ENCODE measurements at regions not wholly inside any gene's neighbourhood (a gene's known extent, or its start where the extent isn't known, plus 50 kb on each side); places are given as distances from the start of the nearest gene placed in this dataset.
"Not testable (repeated sequence)": the region's sequence is repeated elsewhere in the genome, so short reads cannot be mapped to it uniquely, and the experiment has no call there.

DNA sequence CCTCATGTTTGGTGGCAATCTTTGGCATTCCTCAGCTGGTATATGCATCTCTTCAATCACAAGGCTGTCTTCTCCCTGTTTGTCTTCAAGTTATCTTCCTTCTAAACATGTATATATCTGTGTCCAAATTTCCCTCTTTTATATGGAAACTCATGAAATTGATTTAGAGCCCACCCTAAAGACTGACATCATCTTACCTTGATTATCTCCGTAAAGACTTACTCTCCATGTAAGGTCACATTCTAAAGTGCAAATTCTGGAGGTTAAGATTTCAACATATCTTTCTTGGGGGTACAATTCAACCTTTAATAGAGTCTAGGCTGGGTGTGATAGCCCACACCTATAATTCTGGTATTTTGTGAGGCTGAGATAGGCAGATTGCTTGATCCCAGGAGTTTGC, 215.8 kb upstream of the LRRC4C start:
- Mint-ChIP-seq H3K9me3 (peaks cover 0 to 27% (median 7%) of the 10 kb centered on the region in 11 donors), H3K27me3 (no peaks in the 10 kb centered on the region), H3K36me3 (no peaks in the 10 kb centered on the region), H3K4me3 (no peak overlapping the region), H3K4me1 (no peaks in the 10 kb centered on the region), H3K27ac (no peak overlapping the region)
- no peaks in the 10 kb centered on the region for H3K27me3 ChIP-seq (ENCODE audit: control insufficient read depth in 2 of 2, insufficient read depth in 2 of 2, low read length in 2 of 2)
- POLR2A ChIA-PET = no interaction called here
- no peak overlapping the region for H3K4me3 ChIP-seq (ENCODE audit: low read length)
- H3K27ac ChIP-seq (ENCODE audit: low read depth, low read length) = no peak overlapping the region
- H3K9me3 ChIP-seq (ENCODE audit: control insufficient read depth in 2 of 3, low read length in 3 of 3) = no peaks in the 10 kb centered on the region
- H3K36me3 ChIP-seq (ENCODE audit: control insufficient read depth in 2 of 3, insufficient read depth in 3 of 3, low read length in 3 of 3) = no peaks in the 10 kb centered on the region
- ATAC-seq = no peak
- CTCF ChIA-PET = no interaction called here
- no peaks in the 10 kb centered on the region for H3K4me1 ChIP-seq (ENCODE audit: control insufficient read depth in 2 of 2, insufficient read depth in 2 of 2, low read length in 2 of 2)
- no peak for DNase-seq
- intact Hi-C loops (cut with micrococcal nuclease) = no loop called here

DNA sequence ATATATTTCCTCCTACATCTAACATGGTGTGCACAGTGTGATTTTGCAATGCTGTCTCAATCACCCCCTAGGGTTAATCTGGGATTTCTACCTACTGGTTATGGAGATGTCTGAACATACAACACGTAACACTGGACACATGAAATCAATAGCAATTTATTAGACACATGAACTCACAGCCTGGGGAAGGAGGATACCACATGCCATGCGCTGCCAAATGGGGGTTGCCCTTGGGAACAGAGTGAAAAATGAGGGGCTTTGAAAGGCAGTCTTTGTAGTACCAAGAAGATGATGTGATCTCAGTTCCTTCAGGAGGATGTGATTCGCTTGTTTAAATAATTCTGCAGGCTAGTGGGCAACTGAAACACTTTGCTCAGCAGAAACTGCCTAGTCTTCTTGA, 253.6 kb upstream of the LRRC4C start:
- peaks cover 0 to 3% (median 0%) of the 10 kb centered on the region in 5 donors for H3K36me3 Mint-ChIP-seq
- no peak for ATAC-seq
- Histone ChIP-seq H3K4me3 (ENCODE audit: low read length) (no peak overlapping the region), H3K27me3 (ENCODE audit: control insufficient read depth in 2 of 2, insufficient read depth in 2 of 2, low read length in 2 of 2) (no peaks in the 10 kb centered on the region), H3K27ac (ENCODE audit: low read depth, low read length) (no peak overlapping the region), H3K36me3 (ENCODE audit: control insufficient read depth in 2 of 3, insufficient read depth in 3 of 3, low read length in 3 of 3) (no peaks in the 10 kb centered on the region), H3K9me3 (ENCODE audit: control insufficient read depth in 2 of 3, low read length in 3 of 3) (peaks cover 0 to 3% (median 0%) of the 10 kb centered on the region in 3 experiments), H3K4me1 (ENCODE audit: control insufficient read depth in 2 of 2, insufficient read depth in 2 of 2, low read length in 2 of 2) (no peaks in the 10 kb centered on the region)
- ChIA-PET POLR2A (no interaction called here), CTCF (no interaction called here)
- no peak overlapping the region for H3K27ac Mint-ChIP-seq
- no peaks in the 10 kb centered on the region for H3K4me1 Mint-ChIP-seq
- H3K4me3 Mint-ChIP-seq = no peak overlapping the region
- no peaks in the 10 kb centered on the region for H3K27me3 Mint-ChIP-seq
- DNase-seq = no peak
- intact Hi-C loops (cut with micrococcal nuclease) = no loop called here
- H3K9me3 Mint-ChIP-seq = peaks cover 6 to 22% (median 14%) of the 10 kb centered on the region in 11 donors

DNA sequence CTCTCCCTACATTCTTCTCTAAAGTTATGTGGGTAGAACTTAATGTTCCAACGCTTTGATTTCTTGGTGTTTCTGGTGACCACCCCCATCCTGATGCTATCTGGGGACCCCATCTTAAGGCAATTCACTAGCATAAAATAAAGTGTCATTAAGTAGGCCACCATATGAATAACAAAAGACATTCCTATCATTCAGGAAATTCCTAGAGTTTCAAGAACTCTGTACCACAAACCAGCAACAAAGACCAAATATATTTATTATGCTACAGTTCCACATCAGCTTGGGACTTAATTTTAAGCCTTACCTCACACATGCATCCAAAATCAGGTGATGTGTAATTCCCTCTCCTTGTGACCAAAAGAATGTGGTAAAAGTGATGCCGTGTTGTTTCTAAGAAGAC, 254.6 kb upstream of the LRRC4C start:
- Mint-ChIP-seq H3K4me1 (no peaks in the 10 kb centered on the region), H3K27ac (no peak overlapping the region), H3K27me3 (no peaks in the 10 kb centered on the region), H3K4me3 (no peak overlapping the region), H3K36me3 (peaks cover 0 to 3% (median 0%) of the 10 kb centered on the region in 5 donors), H3K9me3 (peaks cover 6 to 21% (median 15%) of the 10 kb centered on the region in 11 donors)
- DNase-seq = no peak
- no peak for ATAC-seq
- no peak overlapping the region for H3K4me3 ChIP-seq (ENCODE audit: low read length)
- H3K36me3 ChIP-seq (ENCODE audit: control insufficient read depth in 2 of 3, insufficient read depth in 3 of 3, low read length in 3 of 3) = no peaks in the 10 kb centered on the region
- H3K9me3 ChIP-seq (ENCODE audit: control insufficient read depth in 2 of 3, low read length in 3 of 3) = peaks cover 0 to 4% (median 0%) of the 10 kb centered on the region in 3 experiments
- intact Hi-C loops (cut with micrococcal nuclease) = no loop called here
- H3K4me1 ChIP-seq (ENCODE audit: control insufficient read depth in 2 of 2, insufficient read depth in 2 of 2, low read length in 2 of 2) = no peaks in the 10 kb centered on the region
- POLR2A ChIA-PET = no interaction called here
- H3K27ac ChIP-seq (ENCODE audit: low read depth, low read length) = no peak overlapping the region
- CTCF ChIA-PET = no interaction called here
- H3K27me3 ChIP-seq (ENCODE audit: control insufficient read depth in 2 of 2, insufficient read depth in 2 of 2, low read length in 2 of 2) = no peaks in the 10 kb centered on the region

DNA sequence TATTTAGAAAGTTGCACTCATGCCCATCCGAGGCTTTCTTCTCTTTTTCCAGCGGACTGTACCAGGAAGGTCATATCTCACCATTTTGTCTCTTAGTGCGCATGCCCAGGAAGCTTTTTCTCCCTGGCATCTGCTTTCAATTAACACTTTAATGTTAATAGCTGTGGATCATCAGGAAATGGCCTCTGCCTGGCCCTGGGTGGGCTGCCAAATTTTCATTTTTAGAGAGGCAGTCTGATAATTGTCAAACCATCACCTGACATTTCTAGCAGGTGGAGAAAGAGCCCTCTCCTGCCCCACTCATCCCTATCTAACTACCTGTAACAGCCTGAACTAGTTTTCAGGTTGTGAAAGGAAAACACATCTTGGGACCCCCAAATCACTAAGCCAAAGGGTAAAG, 257.4 kb upstream of the LRRC4C start:
- no peak overlapping the region for H3K4me3 Mint-ChIP-seq

DNA sequence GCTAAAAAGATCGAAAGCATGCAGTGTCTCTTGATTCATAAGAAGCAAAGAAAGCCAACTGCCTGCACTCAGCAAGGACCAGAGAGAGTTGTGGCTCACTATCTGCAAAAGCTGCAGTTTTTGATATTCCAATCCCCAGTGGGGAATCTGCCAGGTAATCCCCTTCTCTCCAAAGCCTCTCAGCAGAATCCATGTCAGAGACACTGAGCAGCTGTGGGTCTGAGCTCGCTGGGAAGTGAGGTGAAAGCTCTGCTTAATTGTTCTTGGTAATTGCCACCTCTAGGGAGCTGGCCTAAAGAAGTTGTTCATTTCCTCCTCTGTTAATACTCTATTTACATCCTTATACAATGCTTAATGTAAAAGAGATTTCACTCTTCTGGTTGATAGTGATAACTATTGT, 261.3 kb upstream of the LRRC4C start:
- POLR2A ChIA-PET = no interaction called here
- Histone ChIP-seq H3K4me3 (ENCODE audit: low read length) (no peak overlapping the region), H3K27me3 (ENCODE audit: control insufficient read depth in 2 of 2, insufficient read depth in 2 of 2, low read length in 2 of 2) (no peaks in the 10 kb centered on the region), H3K27ac (ENCODE audit: low read depth, low read length) (no peak overlapping the region), H3K4me1 (ENCODE audit: control insufficient read depth in 2 of 2, insufficient read depth in 2 of 2, low read length in 2 of 2) (no peaks in the 10 kb centered on the region), H3K9me3 (ENCODE audit: control insufficient read depth in 2 of 3, low read length in 3 of 3) (peaks cover 0 to 7% (median 0%) of the 10 kb centered on the region in 3 experiments), H3K36me3 (ENCODE audit: control insufficient read depth in 2 of 3, insufficient read depth in 3 of 3, low read length in 3 of 3) (no peaks in the 10 kb centered on the region)
- DNase-seq = no peak
- intact Hi-C loops (cut with micrococcal nuclease) = no loop called here
- CTCF ChIA-PET = no interaction called here
- Mint-ChIP-seq H3K27ac (no peak overlapping the region), H3K9me3 (peaks cover 0 to 41% (median 20%) of the 10 kb centered on the region in 11 donors), H3K36me3 (no peaks in the 10 kb centered on the region), H3K4me3 (no peak overlapping the region), H3K27me3 (no peaks in the 10 kb centered on the region), H3K4me1 (no peaks in the 10 kb centered on the region)
- no peak for ATAC-seq

More for the DNA sequence above, 257.4 kb upstream of the LRRC4C start:
- H3K27me3 Mint-ChIP-seq = no peaks in the 10 kb centered on the region
- no peak overlapping the region for H3K27ac Mint-ChIP-seq
- no peak for ATAC-seq
- no peak for DNase-seq
- intact Hi-C loops (cut with micrococcal nuclease) = no loop called here
- H3K36me3 ChIP-seq (ENCODE audit: control insufficient read depth in 2 of 3, insufficient read depth in 3 of 3, low read length in 3 of 3) = no peaks in the 10 kb centered on the region
- peaks cover 0 to 7% (median 0%) of the 10 kb centered on the region in 3 experiments for H3K9me3 ChIP-seq (ENCODE audit: control insufficient read depth in 2 of 3, low read length in 3 of 3)
- H3K4me3 ChIP-seq (ENCODE audit: low read length) = no peak overlapping the region
- peaks cover 0 to 3% (median 0%) of the 10 kb centered on the region in 5 donors for H3K36me3 Mint-ChIP-seq
- no peaks in the 10 kb centered on the region for H3K27me3 ChIP-seq (ENCODE audit: control insufficient read depth in 2 of 2, insufficient read depth in 2 of 2, low read length in 2 of 2)
- no peak overlapping the region for H3K27ac ChIP-seq (ENCODE audit: low read depth, low read length)
- H3K4me1 ChIP-seq (ENCODE audit: control insufficient read depth in 2 of 2, insufficient read depth in 2 of 2, low read length in 2 of 2) = no peaks in the 10 kb centered on the region
- H3K9me3 Mint-ChIP-seq = peaks cover 6 to 23% (median 17%) of the 10 kb centered on the region in 11 donors
- no peaks in the 10 kb centered on the region for H3K4me1 Mint-ChIP-seq
- CTCF ChIA-PET = no interaction called here
- POLR2A ChIA-PET = no interaction called here

DNA sequence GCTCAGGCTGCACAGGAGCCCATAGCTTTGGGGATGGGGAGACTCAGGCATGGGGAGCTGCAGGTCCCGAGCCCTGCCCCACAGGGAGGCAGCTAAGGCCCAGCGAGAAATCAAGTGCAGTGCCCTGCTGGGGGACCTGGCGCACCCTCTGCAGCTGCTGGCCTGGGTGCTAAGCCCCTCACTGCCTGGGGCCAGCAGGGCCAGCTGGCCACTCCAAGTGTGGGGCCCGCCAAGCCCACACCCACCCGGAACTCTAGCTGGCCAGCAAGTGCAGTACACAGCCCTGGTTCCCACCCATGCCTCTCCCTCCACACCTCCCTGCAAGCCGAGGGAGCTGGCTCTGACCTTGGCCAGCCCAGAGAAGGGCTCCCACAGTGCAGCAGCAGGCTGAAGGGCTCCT, 268.7 kb upstream of the LRRC4C start:
- H3K9me3 ChIP-seq (ENCODE audit: control insufficient read depth in 2 of 3, low read length in 3 of 3); CTCF ChIA-PET; ATAC-seq; H3K36me3 ChIP-seq (ENCODE audit: control insufficient read depth in 2 of 3, insufficient read depth in 3 of 3, low read length in 3 of 3); intact Hi-C loops (cut with micrococcal nuclease); H3K4me1 Mint-ChIP-seq; H3K27me3 Mint-ChIP-seq; H3K27ac Mint-ChIP-seq; POLR2A ChIA-PET; H3K4me3 ChIP-seq (ENCODE audit: low read length); H3K36me3 Mint-ChIP-seq; H3K4me3 Mint-ChIP-seq; H3K4me1 ChIP-seq (ENCODE audit: control insufficient read depth in 2 of 2, insufficient read depth in 2 of 2, low read length in 2 of 2); H3K27ac ChIP-seq (ENCODE audit: low read depth, low read length); H3K27me3 ChIP-seq (ENCODE audit: control insufficient read depth in 2 of 2, insufficient read depth in 2 of 2, low read length in 2 of 2); DNase-seq: not testable (repeated sequence)
- peaks cover 0 to 39% (median 23%) of the 10 kb centered on the region in 11 donors for H3K9me3 Mint-ChIP-seq

DNA sequence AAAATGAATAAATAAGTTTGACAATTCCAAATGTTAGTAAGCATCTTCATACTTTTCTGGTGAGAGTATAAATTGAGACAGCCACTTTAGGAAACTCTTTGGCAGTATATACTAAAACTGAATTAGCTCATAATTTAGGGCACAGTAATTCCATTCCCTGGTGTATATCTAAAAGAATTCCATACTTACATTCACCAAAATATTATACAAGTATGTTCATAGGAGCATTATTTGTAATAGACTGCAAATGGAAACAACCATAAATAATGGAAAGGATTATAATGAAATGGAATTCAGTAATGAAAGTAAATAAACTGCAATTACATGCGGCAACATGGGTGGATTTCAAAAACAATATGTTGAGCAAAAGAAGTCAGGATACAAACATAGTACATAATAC, 315.8 kb upstream of the LRRC4C start:
- H3K36me3 Mint-ChIP-seq = no peaks in the 10 kb centered on the region
- CTCF ChIA-PET = no interaction called here
- H3K27me3 Mint-ChIP-seq = no peaks in the 10 kb centered on the region
- no peaks in the 10 kb centered on the region for H3K4me1 Mint-ChIP-seq
- no peaks in the 10 kb centered on the region for H3K27me3 ChIP-seq (ENCODE audit: control insufficient read depth in 2 of 2, insufficient read depth in 2 of 2, low read length in 2 of 2)
- H3K9me3 ChIP-seq (ENCODE audit: control insufficient read depth in 2 of 3, low read length in 3 of 3) = peaks cover 0 to 4% (median 0%) of the 10 kb centered on the region in 3 experiments
- no peak overlapping the region for H3K4me3 Mint-ChIP-seq
- DNase-seq (no peak), ATAC-seq (no peak)
- POLR2A ChIA-PET = no interaction called here
- H3K27ac ChIP-seq (ENCODE audit: low read depth, low read length) = no peak overlapping the region
- no peak overlapping the region for H3K4me3 ChIP-seq (ENCODE audit: low read length)
- no peaks in the 10 kb centered on the region for H3K36me3 ChIP-seq (ENCODE audit: control insufficient read depth in 2 of 3, insufficient read depth in 3 of 3, low read length in 3 of 3)
- no peak overlapping the region for H3K27ac Mint-ChIP-seq
- peaks cover 0 to 43% (median 19%) of the 10 kb centered on the region in 11 donors for H3K9me3 Mint-ChIP-seq
- no peaks in the 10 kb centered on the region for H3K4me1 ChIP-seq (ENCODE audit: control insufficient read depth in 2 of 2, insufficient read depth in 2 of 2, low read length in 2 of 2)
- intact Hi-C loops (cut with micrococcal nuclease) = no loop called here

Data from naive thymus-derived CD4-positive, alpha-beta T cell (primary cell).